Astrocyte (in vitro differentiated cells and primary cell): ENCODE measurements at regions not wholly inside any gene's neighbourhood (a gene's known extent, or its start where the extent isn't known, plus 50 kb on each side); places are given as distances from the start of the nearest gene placed in this dataset.

Experiments
- DNase-seq: peaks from one replicate; pipeline ENCODE4 v3.0.0-alpha.2; 2010; ENCODE audit warnings: low read depth
- FAIRE-seq: peaks from 2 replicates; lab custom pipeline; 2011; peaks lifted over from hg19 to GRCh38; lab: Jason Lieb, UNC
- H2AFZ ChIP-seq: 2 replicates; pipeline ENCODE4 v1.6.0; 2012; ENCODE audit warnings: low read depth, low read length, inconsistent platforms
- H3K27ac ChIP-seq: 2 replicates; pipeline ENCODE4 v1.5.1; 2011; ENCODE audit warnings: low read depth, low read length, inconsistent platforms
- H3K27me3 ChIP-seq: 2 replicates; pipeline ENCODE4 v1.6.0; 2011; ENCODE audit warnings: low read length, inconsistent platforms; ENCODE audit not compliant: insufficient read depth
- H3K36me3 ChIP-seq: 2 replicates; pipeline ENCODE4 v1.5.1; 2011; ENCODE audit warnings: low read length, inconsistent platforms; ENCODE audit not compliant: insufficient read depth
- H3K4me1 ChIP-seq: 2 replicates; pipeline ENCODE4 v1.5.1; 2011; ENCODE audit warnings: low read length, inconsistent platforms; ENCODE audit not compliant: insufficient read depth
- H3K4me2 ChIP-seq: 2 replicates; pipeline ENCODE4 v1.6.0; 2012; ENCODE audit warnings: low read length, inconsistent platforms
- H3K4me3 ChIP-seq: 2 replicates; pipeline ENCODE4 v1.5.1; 2011; ENCODE audit warnings: low read depth, mild to moderate bottlenecking, low read length, inconsistent platforms; ENCODE audit not compliant: insufficient read depth
- H3K79me2 ChIP-seq: 2 replicates; pipeline ENCODE4 v1.6.0; 2012; ENCODE audit warnings: mild to moderate bottlenecking, low read length, inconsistent platforms; ENCODE audit not compliant: insufficient read depth
- H3K9ac ChIP-seq: 2 replicates; pipeline ENCODE4 v1.6.0; 2012; ENCODE audit warnings: mild to moderate bottlenecking, low read length, inconsistent platforms
- H3K9me3 ChIP-seq: 2 replicates; pipeline ENCODE4 v1.5.1; 2012; ENCODE audit warnings: low read depth, mild to moderate bottlenecking, low read length, inconsistent platforms; ENCODE audit not compliant: insufficient read depth
- H4K20me1 ChIP-seq: 2 replicates; pipeline ENCODE4 v1.6.0; 2012; ENCODE audit warnings: low read length, inconsistent platforms; ENCODE audit not compliant: insufficient read depth
- H3K27ac Mint-ChIP-seq: one replicate; pipeline ENCODE4 v1.8.0; 2021; ENCODE audit warnings: mild to moderate bottlenecking, mixed read lengths; ENCODE audit not compliant: unreplicated experiment
- H3K27me3 Mint-ChIP-seq: one replicate; pipeline ENCODE4 v1.8.0; 2021; ENCODE audit warnings: low read depth, mixed read lengths; ENCODE audit not compliant: unreplicated experiment
- H3K36me3 Mint-ChIP-seq: one replicate; pipeline ENCODE4 v1.8.0; 2021; ENCODE audit warnings: low read depth, mixed read lengths; ENCODE audit not compliant: unreplicated experiment
- H3K4me1 Mint-ChIP-seq: one replicate; pipeline ENCODE4 v1.8.0; 2021; ENCODE audit warnings: low read depth, mixed read lengths; ENCODE audit not compliant: unreplicated experiment
- H3K4me3 Mint-ChIP-seq: one replicate; pipeline ENCODE4 v1.8.0; 2021; ENCODE audit warnings: mild to moderate bottlenecking, moderate library complexity, mixed read lengths; ENCODE audit not compliant: unreplicated experiment
- H3K9me3 Mint-ChIP-seq: one replicate; pipeline ENCODE4 v1.8.0; 2021; ENCODE audit warnings: mild to moderate bottlenecking, mixed read lengths; ENCODE audit not compliant: unreplicated experiment
- EZH2 ChIP-seq: IDR thresholded peaks from 2 replicates; pipeline ENCODE4 v1.6.1; 2012; ENCODE audit warnings: mild to moderate bottlenecking, low read length, inconsistent platforms; ENCODE audit not compliant: insufficient read depth
- TF ChIP-seq, protein P1 (sequence below): IDR thresholded peaks from 2 replicates; pipeline ENCODE4 v1.5.1; 2011; ENCODE audit warnings: low read depth, mild to moderate bottlenecking, inconsistent platforms, low read length, moderate library complexity; ENCODE audit not compliant: insufficient read depth

DNA sequence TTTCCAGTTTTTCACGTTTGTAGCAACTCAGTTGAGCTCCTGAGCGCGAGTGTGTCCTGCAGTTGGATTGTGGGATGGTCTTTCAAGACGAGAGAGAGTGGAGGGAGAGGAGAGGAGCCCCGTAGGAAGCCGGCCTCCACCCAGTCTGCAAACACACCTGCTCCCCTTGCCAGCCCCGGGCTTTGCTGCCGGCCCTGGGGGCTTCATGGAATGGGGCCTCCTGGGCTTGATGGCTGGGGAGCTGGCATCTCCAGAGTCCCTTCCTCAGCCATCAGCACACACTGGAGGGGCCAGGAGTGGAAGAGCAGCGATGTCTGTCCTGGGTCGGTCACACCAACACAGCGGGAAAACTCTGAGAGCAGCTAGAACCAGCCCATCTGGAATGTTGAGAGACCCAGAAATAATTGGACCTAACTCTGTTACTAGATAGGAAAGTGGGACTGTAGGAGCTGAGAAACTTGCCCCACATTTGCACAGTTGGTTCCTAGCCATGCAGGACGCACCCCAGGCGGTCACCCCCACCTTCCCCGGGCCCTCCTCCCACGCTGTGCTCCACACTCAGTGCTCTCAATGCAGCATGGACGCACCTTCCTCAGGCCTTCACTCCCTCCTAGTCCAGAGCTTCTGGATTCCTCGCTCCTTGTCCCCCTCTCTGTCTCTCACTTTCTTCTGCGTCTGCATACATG, 69.6 kb downstream of the PTGR3 start:
- no peak overlapping the region for H3K27ac Mint-ChIP-seq
- H3K9me3 ChIP-seq: no peaks in the 10 kb centered on the region
- no peaks in the 10 kb centered on the region for H3K79me2 ChIP-seq
- H2AFZ ChIP-seq: no peak overlapping the region
- peaks cover 19% of the 10 kb centered on the region for H3K27me3 Mint-ChIP-seq
- FAIRE-seq (no peak), DNase-seq (no peak)
- no peaks in the 10 kb centered on the region for H3K4me1 Mint-ChIP-seq
- no peak overlapping the region for H3K4me2 ChIP-seq
- no peak overlapping the region for H3K4me3 Mint-ChIP-seq
- TF ChIP-seq, protein P1, sequence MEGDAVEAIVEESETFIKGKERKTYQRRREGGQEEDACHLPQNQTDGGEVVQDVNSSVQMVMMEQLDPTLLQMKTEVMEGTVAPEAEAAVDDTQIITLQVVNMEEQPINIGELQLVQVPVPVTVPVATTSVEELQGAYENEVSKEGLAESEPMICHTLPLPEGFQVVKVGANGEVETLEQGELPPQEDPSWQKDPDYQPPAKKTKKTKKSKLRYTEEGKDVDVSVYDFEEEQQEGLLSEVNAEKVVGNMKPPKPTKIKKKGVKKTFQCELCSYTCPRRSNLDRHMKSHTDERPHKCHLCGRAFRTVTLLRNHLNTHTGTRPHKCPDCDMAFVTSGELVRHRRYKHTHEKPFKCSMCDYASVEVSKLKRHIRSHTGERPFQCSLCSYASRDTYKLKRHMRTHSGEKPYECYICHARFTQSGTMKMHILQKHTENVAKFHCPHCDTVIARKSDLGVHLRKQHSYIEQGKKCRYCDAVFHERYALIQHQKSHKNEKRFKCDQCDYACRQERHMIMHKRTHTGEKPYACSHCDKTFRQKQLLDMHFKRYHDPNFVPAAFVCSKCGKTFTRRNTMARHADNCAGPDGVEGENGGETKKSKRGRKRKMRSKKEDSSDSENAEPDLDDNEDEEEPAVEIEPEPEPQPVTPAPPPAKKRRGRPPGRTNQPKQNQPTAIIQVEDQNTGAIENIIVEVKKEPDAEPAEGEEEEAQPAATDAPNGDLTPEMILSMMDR: no peak
- no peak for TF ChIP-seq EZH2
- H3K27ac ChIP-seq: no peak overlapping the region
- no peaks in the 10 kb centered on the region for H3K27me3 ChIP-seq
- H3K4me3 ChIP-seq: no peak overlapping the region
- no peak overlapping the region for H3K9ac ChIP-seq
- no peaks in the 10 kb centered on the region for H4K20me1 ChIP-seq
- no peaks in the 10 kb centered on the region for H3K36me3 Mint-ChIP-seq
- H3K9me3 Mint-ChIP-seq: peaks cover 8% of the 10 kb centered on the region
- no peaks in the 10 kb centered on the region for H3K36me3 ChIP-seq
- H3K4me1 ChIP-seq: no peaks in the 10 kb centered on the region

DNA sequence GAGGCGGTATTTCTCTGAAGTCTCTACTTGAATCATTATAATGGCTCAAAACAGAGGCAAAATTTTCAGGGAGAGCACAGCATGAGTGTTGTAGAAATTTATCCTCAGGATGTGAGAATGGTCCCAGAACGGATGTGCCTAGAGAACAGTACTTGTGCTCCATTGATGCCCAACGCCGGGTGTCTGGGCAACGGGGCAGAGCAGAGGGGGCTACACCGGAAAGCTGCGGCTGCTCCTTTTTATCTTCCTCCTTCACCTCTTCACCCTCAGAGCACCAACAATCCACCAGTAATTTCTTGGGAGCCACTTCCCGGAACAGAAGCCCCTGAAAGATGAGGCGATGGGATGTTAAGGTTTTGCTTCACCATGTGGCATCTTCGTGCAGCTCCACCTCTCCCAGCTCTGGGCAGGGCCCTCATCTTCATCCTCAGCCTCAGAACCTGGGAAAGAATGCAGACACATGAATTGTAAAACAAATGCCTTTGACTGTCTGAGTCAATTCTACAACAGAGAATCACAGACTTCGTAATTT, 71.5 kb downstream of the PTGR3 start:
- no peaks in the 10 kb centered on the region for H3K9me3 ChIP-seq
- Mint-ChIP-seq H3K27me3 (peaks cover 29% of the 10 kb centered on the region), H3K9me3 (no peaks in the 10 kb centered on the region), H3K27ac (no peak overlapping the region), H3K4me3 (no peak overlapping the region), H3K36me3 (no peaks in the 10 kb centered on the region), H3K4me1 (no peaks in the 10 kb centered on the region)
- no peak for FAIRE-seq
- no peaks in the 10 kb centered on the region for H3K36me3 ChIP-seq
- no peak overlapping the region for H3K9ac ChIP-seq
- H3K4me3 ChIP-seq: no peak overlapping the region
- H3K27ac ChIP-seq: no peak overlapping the region
- no peak overlapping the region for H3K4me2 ChIP-seq
- H2AFZ ChIP-seq: no peak overlapping the region
- no peaks in the 10 kb centered on the region for H3K4me1 ChIP-seq
- H4K20me1 ChIP-seq: no peaks in the 10 kb centered on the region
- TF ChIP-seq, protein P1: no peak
- TF ChIP-seq EZH2: no peak
- H3K27me3 ChIP-seq: no peaks in the 10 kb centered on the region
- H3K79me2 ChIP-seq: no peaks in the 10 kb centered on the region
- no peak for DNase-seq

DNA sequence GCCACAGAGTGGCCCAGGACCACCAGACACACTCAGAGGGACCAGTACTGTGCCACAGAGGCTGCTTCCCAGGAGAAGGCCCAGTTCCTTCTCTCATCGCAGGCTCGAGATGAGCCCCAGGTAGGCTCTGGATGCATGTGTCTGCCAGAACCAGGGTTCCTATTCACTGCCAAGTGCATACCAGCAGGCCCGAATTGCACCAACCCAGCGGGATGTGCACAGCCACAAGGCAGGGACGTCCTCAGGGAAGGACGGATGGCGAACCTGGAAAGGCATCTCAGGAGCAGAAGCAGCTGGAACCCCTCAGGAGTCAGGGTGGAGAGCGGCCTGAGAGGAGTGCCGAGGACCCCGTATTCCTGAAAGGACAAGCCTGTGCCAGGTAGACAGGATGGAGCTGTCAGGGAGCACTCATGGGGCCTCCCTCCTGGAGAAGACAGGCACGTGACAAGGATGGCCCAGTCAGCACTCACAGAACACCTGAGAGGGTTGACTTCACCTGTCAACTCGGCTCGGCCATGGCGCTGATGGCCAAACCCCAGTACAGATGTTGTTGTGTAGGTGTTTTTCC, 73.7 kb downstream of the PTGR3 start:
- no peak for TF ChIP-seq EZH2
- TF ChIP-seq, protein P1: no peak
- no peak overlapping the region for H3K4me3 ChIP-seq
- no peak overlapping the region for H3K4me2 ChIP-seq
- no peak overlapping the region for H3K27ac ChIP-seq
- no peaks in the 10 kb centered on the region for H4K20me1 ChIP-seq
- no peaks in the 10 kb centered on the region for H3K9me3 ChIP-seq
- no peaks in the 10 kb centered on the region for H3K4me1 ChIP-seq
- Mint-ChIP-seq H3K27me3 (peaks cover 23% of the 10 kb centered on the region), H3K9me3 (no peaks in the 10 kb centered on the region), H3K36me3 (no peaks in the 10 kb centered on the region), H3K4me1 (no peaks in the 10 kb centered on the region), H3K4me3 (no peak overlapping the region), H3K27ac (no peak overlapping the region)
- no peaks in the 10 kb centered on the region for H3K79me2 ChIP-seq
- no peaks in the 10 kb centered on the region for H3K27me3 ChIP-seq
- FAIRE-seq: no peak
- no peak overlapping the region for H2AFZ ChIP-seq
- no peak for DNase-seq
- H3K9ac ChIP-seq: no peak overlapping the region
- no peaks in the 10 kb centered on the region for H3K36me3 ChIP-seq
